Coronary artery (tissue), 2 donors: ENCODE measurements at regions not wholly inside any gene's neighbourhood (a gene's known extent, or its start where the extent isn't known, plus 50 kb on each side); places are given as distances from the start of the nearest gene placed in this dataset.
A peak's percentile ranks its signal among the peaks of the same experiment; 100 is the strongest.

Experiments
- DNase-seq: peaks from one replicate; pipeline ENCODE4 v3.0.0-alpha.2; 2017; ENCODE audit warnings: low spot score
- H3K27ac ChIP-seq, 2 donors: fragments of 200-600 bp; sonication (generic); one replicate each; pipeline ENCODE4 v1.5.1; 2016 to 2019
- H3K4me3 ChIP-seq: fragments of 200-600 bp; sonication (generic); 2 replicates; pipeline ENCODE4 v1.5.1; 2016; ENCODE audit warnings: mild to moderate bottlenecking, moderate library complexity
- TF ChIP-seq, protein P1 (sequence below): fragments of 200-600 bp; sonication (generic); IDR thresholded peaks from one replicate; pipeline ENCODE4 v1.5.1; 2019; ENCODE audit warnings: antibody characterized with exemption

GRCh38 chrX:26050099-26050498 is 88.0 kb upstream of the MAGEB18 start:
- TF ChIP-seq, protein P1, sequence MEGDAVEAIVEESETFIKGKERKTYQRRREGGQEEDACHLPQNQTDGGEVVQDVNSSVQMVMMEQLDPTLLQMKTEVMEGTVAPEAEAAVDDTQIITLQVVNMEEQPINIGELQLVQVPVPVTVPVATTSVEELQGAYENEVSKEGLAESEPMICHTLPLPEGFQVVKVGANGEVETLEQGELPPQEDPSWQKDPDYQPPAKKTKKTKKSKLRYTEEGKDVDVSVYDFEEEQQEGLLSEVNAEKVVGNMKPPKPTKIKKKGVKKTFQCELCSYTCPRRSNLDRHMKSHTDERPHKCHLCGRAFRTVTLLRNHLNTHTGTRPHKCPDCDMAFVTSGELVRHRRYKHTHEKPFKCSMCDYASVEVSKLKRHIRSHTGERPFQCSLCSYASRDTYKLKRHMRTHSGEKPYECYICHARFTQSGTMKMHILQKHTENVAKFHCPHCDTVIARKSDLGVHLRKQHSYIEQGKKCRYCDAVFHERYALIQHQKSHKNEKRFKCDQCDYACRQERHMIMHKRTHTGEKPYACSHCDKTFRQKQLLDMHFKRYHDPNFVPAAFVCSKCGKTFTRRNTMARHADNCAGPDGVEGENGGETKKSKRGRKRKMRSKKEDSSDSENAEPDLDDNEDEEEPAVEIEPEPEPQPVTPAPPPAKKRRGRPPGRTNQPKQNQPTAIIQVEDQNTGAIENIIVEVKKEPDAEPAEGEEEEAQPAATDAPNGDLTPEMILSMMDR, result no peak
- Histone ChIP-seq H3K4me3 (no peak overlapping the region), H3K27ac (no peak overlapping the region)
- no peak for DNase-seq

- TF ChIP-seq, protein P1, result no peak
- DNase-seq, result peak; percentile 64
- Histone ChIP-seq H3K27ac (no peak overlapping the region), H3K4me3 (no peak overlapping the region)
These were observed 67.3 kb upstream of the MAGEB18 start for GRCh38 chrX:26070882-26071281.

GRCh38 chrX:26071618-26072017 is 66.5 kb upstream of the MAGEB18 start:
- DNase-seq, result no peak
- TF ChIP-seq, protein P1, result no peak
- H3K4me3 ChIP-seq, result no peak overlapping the region
- H3K27ac ChIP-seq, result no peak overlapping the region

- no peak for DNase-seq
These were observed 55.0 kb upstream of the MAGEB18 start for GRCh38 chrX:26083093-26083492.

More at GRCh38 chrX:26083093-26083492, 55.0 kb upstream of the MAGEB18 start:
- H3K27ac ChIP-seq, result no peak overlapping the region
- TF ChIP-seq, protein P1, result no peak
- H3K4me3 ChIP-seq, result no peak overlapping the region
